ENCODE measurements at regions not wholly inside any gene's neighbourhood (a gene's known extent, or its start where the extent isn't known, plus 50 kb on each side); places are given as distances from the start of the nearest gene placed in this dataset.

- TF ChIP-seq CTCF (IDR thresholded peaks at IDR 0.05) (no peak), POLR2A (IDR thresholded peaks at IDR 0.05) (no peak)
Measured at GRCh38 chr13:31042049-31042448, 109.6 kb downstream of the TEX26 start.
